ENCODE measurements at regions not wholly inside any gene's neighbourhood (a gene's known extent, or its start where the extent isn't known, plus 50 kb on each side); places are given as distances from the start of the nearest gene placed in this dataset.
A peak's percentile ranks its signal among the peaks of the same experiment; 100 is the strongest.

GRCh38 chrX:30493348-30493747 is 84.2 kb downstream of the TASL start:
- TF ChIP-seq CTCF (IDR thresholded peaks at IDR 0.05) (0 out of 2 replicates have a peak, but pooled peaks have one; percentile 3), REST (IDR thresholded peaks at IDR 0.05; ENCODE audit: insufficient read depth in 1 of 2, low read depth in 2 of 2, low read length in 1 of 2) (no peak)

Data from Panc1 (cell line).